NB4 (cell line): ENCODE measurements at regions not wholly inside any gene's neighbourhood (a gene's known extent, or its start where the extent isn't known, plus 50 kb on each side); places are given as distances from the start of the nearest gene placed in this dataset.

Experiments
- MYC ChIP-seq: IDR thresholded peaks from 2 replicates; pipeline ENCODE4 v1.6.1; 2011; ENCODE audit warnings: low read depth, low read length
- TF ChIP-seq, protein P1 (sequence below): IDR thresholded peaks from one replicate; pipeline ENCODE4 v1.5.1; 2012; ENCODE audit warnings: low read depth, low read length

DNA sequence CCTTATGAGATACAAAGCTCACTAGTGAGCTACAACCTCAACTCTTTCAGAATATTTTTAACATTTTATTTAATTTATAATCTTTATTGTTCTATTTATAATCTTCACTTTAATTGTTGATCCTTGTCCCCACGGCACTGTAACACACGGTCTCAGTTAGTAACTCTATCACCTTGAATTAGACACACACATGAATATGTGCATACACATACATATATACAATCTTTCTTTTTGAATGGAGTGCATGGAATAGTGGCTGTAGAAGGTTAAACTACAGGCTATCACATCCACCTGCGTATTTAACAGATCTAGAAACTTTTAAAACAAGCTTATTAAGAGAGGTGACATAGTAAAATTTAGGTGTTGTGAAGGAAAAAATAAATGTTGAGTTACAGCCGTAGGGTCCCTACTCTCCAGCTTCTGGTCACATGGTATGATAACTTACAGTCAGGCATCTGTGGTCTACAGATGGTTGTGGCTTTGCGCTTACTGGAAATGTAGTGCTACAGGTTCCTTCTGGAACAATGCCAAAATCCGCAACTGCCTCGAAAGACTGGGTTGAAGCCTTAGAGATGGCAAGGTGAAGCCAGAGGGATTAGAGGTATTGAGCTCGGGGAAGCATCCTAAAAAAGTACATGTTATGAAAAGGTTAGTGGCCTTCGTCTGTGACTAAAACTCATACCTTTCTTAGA lies 1324.1 kb upstream of the SLC39A10 start:
- TF ChIP-seq, protein P1, sequence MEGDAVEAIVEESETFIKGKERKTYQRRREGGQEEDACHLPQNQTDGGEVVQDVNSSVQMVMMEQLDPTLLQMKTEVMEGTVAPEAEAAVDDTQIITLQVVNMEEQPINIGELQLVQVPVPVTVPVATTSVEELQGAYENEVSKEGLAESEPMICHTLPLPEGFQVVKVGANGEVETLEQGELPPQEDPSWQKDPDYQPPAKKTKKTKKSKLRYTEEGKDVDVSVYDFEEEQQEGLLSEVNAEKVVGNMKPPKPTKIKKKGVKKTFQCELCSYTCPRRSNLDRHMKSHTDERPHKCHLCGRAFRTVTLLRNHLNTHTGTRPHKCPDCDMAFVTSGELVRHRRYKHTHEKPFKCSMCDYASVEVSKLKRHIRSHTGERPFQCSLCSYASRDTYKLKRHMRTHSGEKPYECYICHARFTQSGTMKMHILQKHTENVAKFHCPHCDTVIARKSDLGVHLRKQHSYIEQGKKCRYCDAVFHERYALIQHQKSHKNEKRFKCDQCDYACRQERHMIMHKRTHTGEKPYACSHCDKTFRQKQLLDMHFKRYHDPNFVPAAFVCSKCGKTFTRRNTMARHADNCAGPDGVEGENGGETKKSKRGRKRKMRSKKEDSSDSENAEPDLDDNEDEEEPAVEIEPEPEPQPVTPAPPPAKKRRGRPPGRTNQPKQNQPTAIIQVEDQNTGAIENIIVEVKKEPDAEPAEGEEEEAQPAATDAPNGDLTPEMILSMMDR = no peak
- no peak for TF ChIP-seq MYC
